Activated CD8-positive, alpha-beta T cell treated with anti-CD3 and anti-CD28 coated beads for 36 hours (primary cell): ENCODE measurements at regions not wholly inside any gene's neighbourhood (a gene's known extent, or its start where the extent isn't known, plus 50 kb on each side); places are given as distances from the start of the nearest gene placed in this dataset.

Experiments used
- ATAC-seq: fragments of 200-7000 bp; cut with Tn5 transposase; one replicate; pipeline ENCODE4 v1.10.0; 2021; ENCODE audit warnings: mild to moderate bottlenecking, moderate library complexity
- CTCF ChIA-PET: fragments of 350-600 bp; sonication (Branson Sonifier 250); formaldehyde crosslinking; loops from one replicate; lab custom pipeline; 2021; ENCODE audit warnings: antibody characterized with exemption; lab: Charles Lee
- POLR2A ChIA-PET: fragments of 350-600 bp; sonication (Branson Sonifier 250); formaldehyde crosslinking; loops from one replicate; lab custom pipeline; 2021; ENCODE audit warnings: antibody characterized with exemption; lab: Charles Lee
- DNase-seq: peaks from one replicate; pipeline ENCODE4 v3.0.0-alpha.2; 2020
- H3K27ac Mint-ChIP-seq: one replicate; pipeline ENCODE4 v1.8.0; 2021; ENCODE audit warnings: mild to moderate bottlenecking, mixed read lengths
- H3K27me3 Mint-ChIP-seq: one replicate; pipeline ENCODE4 v1.8.0; 2021; ENCODE audit warnings: mixed read lengths
- H3K36me3 Mint-ChIP-seq: one replicate; pipeline ENCODE4 v1.8.0; 2021; ENCODE audit warnings: low read depth, mixed read lengths
- H3K4me1 Mint-ChIP-seq: one replicate; pipeline ENCODE4 v1.8.0; 2021; ENCODE audit warnings: low read depth, mixed read lengths
- H3K4me3 Mint-ChIP-seq: one replicate; pipeline ENCODE4 v1.8.0; 2021; ENCODE audit warnings: mild to moderate bottlenecking, moderate library complexity, mixed read lengths
- H3K9me3 Mint-ChIP-seq: one replicate; pipeline ENCODE4 v1.8.0; 2021; ENCODE audit warnings: mixed read lengths
- intact Hi-C: fragments of 100-400 bp; cut with micrococcal nuclease; formaldehyde crosslinking; loops from one replicate; pipeline ENCODE4 v1.10.0; 2022
- TF ChIP-seq, protein P1 (sequence below): fragments of 200-600 bp; IDR thresholded peaks from one replicate; pipeline ENCODE4 v1.8.0; 2022; ENCODE audit warnings: antibody characterized with exemption, mild to moderate bottlenecking

DNA sequence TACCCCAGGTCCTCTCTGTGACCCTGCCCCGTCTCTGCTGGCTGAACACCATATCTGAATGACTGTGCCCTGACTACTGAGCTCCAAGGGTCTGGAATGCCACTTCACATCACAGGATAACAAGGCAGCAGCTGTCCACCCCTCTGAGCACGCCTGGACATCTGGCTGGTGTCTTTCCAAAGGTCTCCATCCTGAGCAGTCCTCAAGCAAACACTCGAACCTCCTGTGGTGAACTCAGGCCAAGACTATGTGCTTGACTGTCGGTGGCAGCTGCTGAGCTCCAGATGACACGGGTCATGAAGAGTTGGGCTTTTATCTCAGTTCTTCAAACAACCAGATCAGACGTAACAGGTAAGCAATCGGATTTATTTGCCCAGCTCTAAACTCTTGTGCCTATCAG lies 117.2 kb upstream of the BCL2L14 start:
- CTCF ChIA-PET, result interaction anchor here (0.7 to 1.0 kb wide), 2 partner anchors 56 to 79 kb away, joined by 3 read pairs; no protein-coding TSS in a partner anchor
- no peak overlapping the region for H3K27ac Mint-ChIP-seq
- ATAC-seq (no peak), DNase-seq (no peak)
- no peaks in the 10 kb centered on the region for H3K9me3 Mint-ChIP-seq
- intact Hi-C loops, result no loop called here
- POLR2A ChIA-PET, result interaction anchor here (0.6 kb wide), 1 partner anchor 159 kb away, joined by 3 read pairs; no protein-coding TSS in a partner anchor
- H3K36me3 Mint-ChIP-seq, result no peaks in the 10 kb centered on the region
- H3K4me1 Mint-ChIP-seq, result peaks cover 23% of the 10 kb centered on the region
- no peak overlapping the region for H3K4me3 Mint-ChIP-seq
- peaks cover 24% of the 10 kb centered on the region for H3K27me3 Mint-ChIP-seq
- TF ChIP-seq, protein P1, sequence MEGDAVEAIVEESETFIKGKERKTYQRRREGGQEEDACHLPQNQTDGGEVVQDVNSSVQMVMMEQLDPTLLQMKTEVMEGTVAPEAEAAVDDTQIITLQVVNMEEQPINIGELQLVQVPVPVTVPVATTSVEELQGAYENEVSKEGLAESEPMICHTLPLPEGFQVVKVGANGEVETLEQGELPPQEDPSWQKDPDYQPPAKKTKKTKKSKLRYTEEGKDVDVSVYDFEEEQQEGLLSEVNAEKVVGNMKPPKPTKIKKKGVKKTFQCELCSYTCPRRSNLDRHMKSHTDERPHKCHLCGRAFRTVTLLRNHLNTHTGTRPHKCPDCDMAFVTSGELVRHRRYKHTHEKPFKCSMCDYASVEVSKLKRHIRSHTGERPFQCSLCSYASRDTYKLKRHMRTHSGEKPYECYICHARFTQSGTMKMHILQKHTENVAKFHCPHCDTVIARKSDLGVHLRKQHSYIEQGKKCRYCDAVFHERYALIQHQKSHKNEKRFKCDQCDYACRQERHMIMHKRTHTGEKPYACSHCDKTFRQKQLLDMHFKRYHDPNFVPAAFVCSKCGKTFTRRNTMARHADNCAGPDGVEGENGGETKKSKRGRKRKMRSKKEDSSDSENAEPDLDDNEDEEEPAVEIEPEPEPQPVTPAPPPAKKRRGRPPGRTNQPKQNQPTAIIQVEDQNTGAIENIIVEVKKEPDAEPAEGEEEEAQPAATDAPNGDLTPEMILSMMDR, result no peak

DNA sequence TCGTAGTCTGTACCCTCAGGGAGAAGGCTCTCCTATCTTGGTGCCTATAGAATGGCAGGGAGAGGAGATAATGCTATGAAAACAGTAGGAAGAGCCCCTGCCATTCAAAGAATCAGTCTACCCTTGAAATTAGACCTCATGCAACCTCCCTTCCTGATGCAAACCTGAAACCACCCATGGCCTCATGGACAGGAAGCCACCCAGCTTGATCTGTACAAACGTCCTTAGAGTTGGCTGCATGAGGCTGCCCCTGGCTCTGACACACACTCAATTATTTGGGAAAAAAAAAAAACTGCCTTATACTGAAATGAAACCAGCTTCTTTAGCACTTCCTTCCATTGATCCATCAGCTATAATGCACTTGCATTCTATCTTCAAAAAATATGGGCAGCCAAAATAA lies 116.6 kb upstream of the BCL2L14 start:
- ATAC-seq (peak; percentile 57), DNase-seq (peak; percentile 59)
- peak overlapping the region; percentile 71 for H3K27ac Mint-ChIP-seq
- peaks cover 30% of the 10 kb centered on the region for H3K4me1 Mint-ChIP-seq
- H3K9me3 Mint-ChIP-seq, result no peaks in the 10 kb centered on the region
- peaks cover 24% of the 10 kb centered on the region for H3K27me3 Mint-ChIP-seq
- no peak overlapping the region for H3K4me3 Mint-ChIP-seq
- CTCF ChIA-PET, result interaction anchor here (1.0 kb wide), 1 partner anchor 79 kb away, joined by 5 read pairs; no protein-coding TSS in a partner anchor
- intact Hi-C loops, result no loop called here
- POLR2A ChIA-PET, result no interaction called here
- no peaks in the 10 kb centered on the region for H3K36me3 Mint-ChIP-seq
- TF ChIP-seq, protein P1, result no peak

DNA sequence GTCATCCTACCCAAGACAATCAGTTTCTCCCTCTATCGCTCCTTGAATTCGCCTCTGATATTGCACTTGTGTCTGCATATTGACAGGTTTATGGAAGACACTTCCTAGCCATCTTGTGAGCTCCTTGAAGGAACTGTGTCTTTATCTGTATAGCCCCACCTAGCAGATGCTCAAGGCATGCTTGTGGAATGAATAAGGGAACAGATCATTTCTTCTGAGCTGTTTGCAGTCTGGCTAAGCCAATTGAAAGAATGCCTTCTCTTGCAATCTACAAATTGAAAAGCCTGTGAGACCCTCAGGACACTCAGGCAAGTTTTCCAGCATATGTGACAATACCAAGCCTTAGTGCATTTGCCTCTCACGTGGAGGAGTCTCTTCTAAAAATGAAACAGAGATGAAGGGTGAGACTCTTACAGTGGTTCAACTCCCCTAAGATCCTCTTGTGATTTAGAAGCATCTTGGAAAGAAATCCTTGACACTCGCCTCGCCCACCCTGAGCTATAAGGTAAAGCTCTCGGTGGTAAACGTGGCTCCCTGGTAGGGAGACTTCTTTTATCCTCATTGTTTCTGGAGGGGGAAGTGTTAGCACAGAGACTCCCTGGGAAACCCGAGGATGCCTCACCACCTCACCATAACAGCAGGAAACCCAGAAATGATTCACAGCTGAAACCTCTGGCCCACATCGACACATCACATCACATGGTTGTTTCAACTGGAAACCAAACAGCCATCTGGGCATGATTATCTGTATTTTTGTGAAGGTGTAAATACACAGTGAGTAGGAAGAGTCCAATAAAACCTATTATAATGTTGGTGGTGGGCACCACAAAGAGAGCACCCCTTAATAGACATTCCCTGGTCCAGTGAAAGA lies 112.3 kb upstream of the BCL2L14 start:
- POLR2A ChIA-PET, result interaction anchor here (0.5 to 1.0 kb wide), 2 partner anchors 53 to 196 kb away, joined by 3 to 4 read pairs; no protein-coding TSS in a partner anchor
- CTCF ChIA-PET, result interaction anchor here (1.0 to 1.2 kb wide), 3 partner anchors 13 to 74 kb away, joined by 3 to 4 read pairs (median 3); no protein-coding TSS in a partner anchor
- DNase-seq (peak; percentile 72), ATAC-seq (peak; percentile 91)
- TF ChIP-seq, protein P1, result no peak
- H3K4me1 Mint-ChIP-seq, result peaks cover 34% of the 10 kb centered on the region
- intact Hi-C loops, result no loop called here
- peaks cover 19% of the 10 kb centered on the region for H3K27me3 Mint-ChIP-seq
- H3K36me3 Mint-ChIP-seq, result no peaks in the 10 kb centered on the region
- H3K9me3 Mint-ChIP-seq, result peaks cover 2% of the 10 kb centered on the region
- H3K27ac Mint-ChIP-seq, result peak overlapping the region; percentile 78
- H3K4me3 Mint-ChIP-seq, result no peak overlapping the region

DNA sequence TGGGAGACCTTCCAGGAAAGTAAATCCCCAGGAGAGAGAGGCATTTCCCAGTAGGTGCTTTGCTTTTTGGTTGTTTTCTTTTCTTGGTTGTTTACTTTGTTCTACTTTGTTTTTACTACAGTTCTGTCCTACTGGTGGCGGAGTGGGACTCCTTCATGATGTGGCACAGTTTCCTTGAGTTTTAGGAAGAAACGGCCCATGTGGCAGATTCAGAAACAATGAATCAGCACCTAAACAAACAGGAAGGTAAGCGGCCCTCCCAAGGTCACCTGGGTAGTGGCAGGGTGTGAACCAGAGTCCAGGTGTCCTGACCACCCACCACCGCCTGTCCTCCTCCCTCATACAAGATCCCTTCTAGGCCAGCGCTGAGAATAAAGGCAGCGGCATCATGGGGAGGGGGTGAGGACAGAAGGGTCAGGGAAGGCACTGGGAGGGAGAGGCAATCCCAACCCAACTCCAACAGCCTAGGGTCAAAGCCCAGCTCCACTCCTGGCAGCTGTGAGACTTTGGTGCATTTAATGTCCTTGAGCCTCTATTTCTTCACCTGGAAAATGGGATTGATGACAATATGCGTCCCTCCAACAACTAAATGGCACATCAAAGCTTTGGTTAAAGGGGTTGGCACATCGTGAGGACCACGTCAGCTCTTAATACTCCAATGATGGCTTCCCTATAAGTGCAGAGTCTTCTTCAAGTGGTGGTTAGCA lies 111.5 kb upstream of the BCL2L14 start:
- peak overlapping the region; percentile 78 for H3K27ac Mint-ChIP-seq
- TF ChIP-seq, protein P1, result no peak
- ChIA-PET POLR2A (interaction anchor here (0.6 to 1.0 kb wide), 2 partner anchors 51 to 52 kb away, joined by 4 read pairs; no protein-coding TSS in a partner anchor), CTCF (interaction anchor here (0.8 kb wide), 1 partner anchor 9 kb away, joined by 3 read pairs; no protein-coding TSS in a partner anchor)
- peak; percentile 33 for DNase-seq
- ATAC-seq, result no peak
- H3K4me1 Mint-ChIP-seq, result peaks cover 26% of the 10 kb centered on the region
- H3K27me3 Mint-ChIP-seq, result peaks cover 17% of the 10 kb centered on the region
- H3K4me3 Mint-ChIP-seq, result no peak overlapping the region
- H3K9me3 Mint-ChIP-seq, result peaks cover 2% of the 10 kb centered on the region
- no peaks in the 10 kb centered on the region for H3K36me3 Mint-ChIP-seq
- intact Hi-C loops, result no loop called here
